GM23248 (cell line): ENCODE measurements at regions not wholly inside any gene's neighbourhood (a gene's known extent, or its start where the extent isn't known, plus 50 kb on each side); places are given as distances from the start of the nearest gene placed in this dataset.

Source experiments
- EZH2 ChIP-seq: fragments of 200-600 bp; sonication (generic); IDR thresholded peaks from 2 replicates; pipeline ENCODE4 v1.6.1; 2018; ENCODE audit warnings: antibody characterized with exemption, mild to moderate bottlenecking; ENCODE audit not compliant: insufficient read depth, poor library complexity, severe bottlenecking
- EZH2phosphoT487 ChIP-seq: fragments of 200-600 bp; sonication (generic); IDR thresholded peaks from 2 replicates; pipeline ENCODE4 v1.6.1; 2018; ENCODE audit warnings: antibody characterized with exemption, moderate library complexity, mild to moderate bottlenecking, low read depth; ENCODE audit not compliant: insufficient read depth

- TF ChIP-seq EZH2phosphoT487 (no peak), EZH2 (no peak)
These were observed 281.0 kb upstream of the RGS6 start for GRCh38 chr14:71651228-71651627.
